ENCODE measurements at regions not wholly inside any gene's neighbourhood (a gene's known extent, or its start where the extent isn't known, plus 50 kb on each side); places are given as distances from the start of the nearest gene placed in this dataset.

GRCh38 chr11:107218123-107219013 is 200.1 kb upstream of the GUCY1A2 start:
- H3F3A ChIP-seq (ENCODE audit: insufficient read depth, low read length) = no peaks in the 10 kb centered on the region
- H2AFZ ChIP-seq (ENCODE audit: low read length) = no peak overlapping the region
- H3K9me3 ChIP-seq (ENCODE audit: low read length) = no peaks in the 10 kb centered on the region
- H3K4me2 ChIP-seq (ENCODE audit: low read length) = no peak overlapping the region
- no peak overlapping the region for H3K27ac ChIP-seq (ENCODE audit: low read depth, low read length, poor library complexity, severe bottlenecking)
- no peak overlapping the region for H3K4me3 ChIP-seq (ENCODE audit: low read depth, low read length, poor library complexity, severe bottlenecking)
- no peaks in the 10 kb centered on the region for H4K20me1 ChIP-seq (ENCODE audit: insufficient read depth, low read length)
- H3K79me2 ChIP-seq (ENCODE audit: insufficient read depth, low read length) = no peaks in the 10 kb centered on the region
- no peak overlapping the region for H3K9ac ChIP-seq (ENCODE audit: low read length)
- no peaks in the 10 kb centered on the region for H3K4me1 ChIP-seq (ENCODE audit: insufficient read depth, low read length, severe bottlenecking)
- no peaks in the 10 kb centered on the region for H3K27me3 ChIP-seq (ENCODE audit: insufficient read depth, low read length)
- no peaks in the 10 kb centered on the region for H3K36me3 ChIP-seq (ENCODE audit: insufficient read depth, low read length)
- TF ChIP-seq CTCF (IDR thresholded peaks at IDR 0.05; ENCODE audit: low read length) = no peak
- TF ChIP-seq EZH2 (IDR thresholded peaks at IDR 0.05; ENCODE audit: borderline replicate concordance, low read length) = no peak
- H3K9me2 ChIP-seq (ENCODE audit: low read depth, low read length) = no peaks in the 10 kb centered on the region

GRCh38 chr11:107217444-107217843 is 199.2 kb upstream of the GUCY1A2 start:
- no peaks in the 10 kb centered on the region for H3F3A ChIP-seq (ENCODE audit: insufficient read depth, low read length)
- no peak overlapping the region for H3K27ac ChIP-seq (ENCODE audit: low read depth, low read length, poor library complexity, severe bottlenecking)
- no peaks in the 10 kb centered on the region for H3K4me1 ChIP-seq (ENCODE audit: insufficient read depth, low read length, severe bottlenecking)
- H3K9me2 ChIP-seq (ENCODE audit: low read depth, low read length) = no peaks in the 10 kb centered on the region
- H2AFZ ChIP-seq (ENCODE audit: low read length) = no peak overlapping the region
- no peaks in the 10 kb centered on the region for H4K20me1 ChIP-seq (ENCODE audit: insufficient read depth, low read length)
- TF ChIP-seq EZH2 (IDR thresholded peaks at IDR 0.05; ENCODE audit: borderline replicate concordance, low read length) = no peak
- no peak for TF ChIP-seq CTCF (IDR thresholded peaks at IDR 0.05; ENCODE audit: low read length)
- H3K9me3 ChIP-seq (ENCODE audit: low read length) = no peaks in the 10 kb centered on the region
- no peak overlapping the region for H3K9ac ChIP-seq (ENCODE audit: low read length)
- no peaks in the 10 kb centered on the region for H3K27me3 ChIP-seq (ENCODE audit: insufficient read depth, low read length)
- no peaks in the 10 kb centered on the region for H3K36me3 ChIP-seq (ENCODE audit: insufficient read depth, low read length)
- no peaks in the 10 kb centered on the region for H3K79me2 ChIP-seq (ENCODE audit: insufficient read depth, low read length)
- no peak overlapping the region for H3K4me2 ChIP-seq (ENCODE audit: low read length)
- no peak overlapping the region for H3K4me3 ChIP-seq (ENCODE audit: low read depth, low read length, poor library complexity, severe bottlenecking)

GRCh38 chr11:107215010-107215409 is 196.7 kb upstream of the GUCY1A2 start:
- Histone ChIP-seq H3F3A (ENCODE audit: insufficient read depth, low read length) (no peaks in the 10 kb centered on the region), H3K36me3 (ENCODE audit: insufficient read depth, low read length) (no peaks in the 10 kb centered on the region), H3K4me3 (ENCODE audit: low read depth, low read length, poor library complexity, severe bottlenecking) (no peak overlapping the region), H3K27ac (ENCODE audit: low read depth, low read length, poor library complexity, severe bottlenecking) (no peak overlapping the region), H3K9ac (ENCODE audit: low read length) (no peak overlapping the region), H3K9me2 (ENCODE audit: low read depth, low read length) (no peaks in the 10 kb centered on the region), H4K20me1 (ENCODE audit: insufficient read depth, low read length) (no peaks in the 10 kb centered on the region), H3K27me3 (ENCODE audit: insufficient read depth, low read length) (no peaks in the 10 kb centered on the region), H2AFZ (ENCODE audit: low read length) (no peak overlapping the region), H3K4me2 (ENCODE audit: low read length) (no peak overlapping the region), H3K4me1 (ENCODE audit: insufficient read depth, low read length, severe bottlenecking) (no peaks in the 10 kb centered on the region), H3K79me2 (ENCODE audit: insufficient read depth, low read length) (no peaks in the 10 kb centered on the region), H3K9me3 (ENCODE audit: low read length) (no peaks in the 10 kb centered on the region)
- TF ChIP-seq EZH2 (IDR thresholded peaks at IDR 0.05; ENCODE audit: borderline replicate concordance, low read length) = no peak
- TF ChIP-seq CTCF (IDR thresholded peaks at IDR 0.05; ENCODE audit: low read length) = no peak
